ENCODE measurements at regions not wholly inside any gene's neighbourhood (a gene's known extent, or its start where the extent isn't known, plus 50 kb on each side); places are given as distances from the start of the nearest gene placed in this dataset.

GRCh38 chr11:115579181-115579825 lies 75.1 kb upstream of the CADM1 start:
- no peak overlapping the region for H3K4me3 ChIP-seq
- H3K27me3 ChIP-seq, result peaks cover 0 to 8% of the 10 kb centered on the region in 2 donors
- intact Hi-C loops (cut with DNase I; ENCODE audit: low total_unique reads), result no loop called here
- H3K36me3 ChIP-seq, result no peaks in the 10 kb centered on the region
- TF ChIP-seq CTCF (IDR thresholded peaks at IDR 0.05), result no peak
- DNase-seq, result no peak
- H3K4me1 ChIP-seq, result peaks cover 0 to 8% (median 0%) of the 10 kb centered on the region in 4 donors
- H3K27ac ChIP-seq, result no peak overlapping the region
- no peaks in the 10 kb centered on the region for H3K9me3 ChIP-seq

- peaks cover 0 to 8% (median 0%) of the 10 kb centered on the region in 4 donors for H3K4me1 ChIP-seq
- intact Hi-C loops (cut with DNase I; ENCODE audit: low total_unique reads), result no loop called here
- peaks cover 0 to 8% of the 10 kb centered on the region in 2 donors for H3K27me3 ChIP-seq
- H3K9me3 ChIP-seq, result no peaks in the 10 kb centered on the region
- H3K4me3 ChIP-seq, result no peak overlapping the region
- no peaks in the 10 kb centered on the region for H3K36me3 ChIP-seq
- TF ChIP-seq CTCF (IDR thresholded peaks at IDR 0.05), result no peak
- DNase-seq, result no peak
- no peak overlapping the region for H3K27ac ChIP-seq
Observed at GRCh38 chr11:115578275-115578674, 74.1 kb upstream of the CADM1 start.

- no peak for TF ChIP-seq CTCF (IDR thresholded peaks at IDR 0.05)
- Histone ChIP-seq H3K27me3 (peaks cover 0 to 8% of the 10 kb centered on the region in 2 donors), H3K27ac (no peak overlapping the region), H3K4me1 (peaks cover 0 to 8% (median 0%) of the 10 kb centered on the region in 4 donors), H3K4me3 (no peak overlapping the region), H3K36me3 (no peaks in the 10 kb centered on the region), H3K9me3 (no peaks in the 10 kb centered on the region)
- intact Hi-C loops (cut with DNase I; ENCODE audit: low total_unique reads), result no loop called here
- DNase-seq, result no peak
Observed at GRCh38 chr11:115577701-115578100, 73.5 kb upstream of the CADM1 start.

- H3K27me3 ChIP-seq, result peaks cover 0 to 8% of the 10 kb centered on the region in 2 donors
- no peak overlapping the region for H3K4me3 ChIP-seq
- H3K4me1 ChIP-seq, result peaks cover 0 to 8% (median 0%) of the 10 kb centered on the region in 4 donors
- intact Hi-C loops (cut with DNase I; ENCODE audit: low total_unique reads), result no loop called here
- H3K9me3 ChIP-seq, result no peaks in the 10 kb centered on the region
- DNase-seq, result no peak
- no peak for TF ChIP-seq CTCF (IDR thresholded peaks at IDR 0.05)
- H3K36me3 ChIP-seq, result no peaks in the 10 kb centered on the region
- H3K27ac ChIP-seq, result no peak overlapping the region
Observed at GRCh38 chr11:115576606-115577380, 72.6 kb upstream of the CADM1 start.

GRCh38 chr11:115572551-115572950 lies 68.3 kb upstream of the CADM1 start:
- peaks cover 0 to 2% of the 10 kb centered on the region in 2 donors for H3K27me3 ChIP-seq
- intact Hi-C loops (cut with DNase I; ENCODE audit: low total_unique reads), result no loop called here
- no peaks in the 10 kb centered on the region for H3K36me3 ChIP-seq
- TF ChIP-seq CTCF (IDR thresholded peaks at IDR 0.05), result no peak
- no peaks in the 10 kb centered on the region for H3K9me3 ChIP-seq
- no peak overlapping the region for H3K4me3 ChIP-seq
- DNase-seq, result no peak
- no peaks in the 10 kb centered on the region for H3K4me1 ChIP-seq
- H3K27ac ChIP-seq, result no peak overlapping the region
